CD4-positive, alpha-beta T cell treated with Interleukin-6 for 4 hours (primary cell): ENCODE measurements at regions not wholly inside any gene's neighbourhood (a gene's known extent, or its start where the extent isn't known, plus 50 kb on each side); places are given as distances from the start of the nearest gene placed in this dataset.
"Not testable (repeated sequence)": the region's sequence is repeated elsewhere in the genome, so short reads cannot be mapped to it uniquely, and the experiment has no call there.

ENCODE experiments used
- DNase-seq: peaks from one replicate; pipeline ENCODE4 v3.0.0-alpha.2; 2020; ENCODE audit warnings: mixed read lengths

GRCh38 chr1:234809854-234810245, 199.9 kb upstream of the IRF2BP2 start:
- not testable (repeated sequence) for DNase-seq

DNA sequence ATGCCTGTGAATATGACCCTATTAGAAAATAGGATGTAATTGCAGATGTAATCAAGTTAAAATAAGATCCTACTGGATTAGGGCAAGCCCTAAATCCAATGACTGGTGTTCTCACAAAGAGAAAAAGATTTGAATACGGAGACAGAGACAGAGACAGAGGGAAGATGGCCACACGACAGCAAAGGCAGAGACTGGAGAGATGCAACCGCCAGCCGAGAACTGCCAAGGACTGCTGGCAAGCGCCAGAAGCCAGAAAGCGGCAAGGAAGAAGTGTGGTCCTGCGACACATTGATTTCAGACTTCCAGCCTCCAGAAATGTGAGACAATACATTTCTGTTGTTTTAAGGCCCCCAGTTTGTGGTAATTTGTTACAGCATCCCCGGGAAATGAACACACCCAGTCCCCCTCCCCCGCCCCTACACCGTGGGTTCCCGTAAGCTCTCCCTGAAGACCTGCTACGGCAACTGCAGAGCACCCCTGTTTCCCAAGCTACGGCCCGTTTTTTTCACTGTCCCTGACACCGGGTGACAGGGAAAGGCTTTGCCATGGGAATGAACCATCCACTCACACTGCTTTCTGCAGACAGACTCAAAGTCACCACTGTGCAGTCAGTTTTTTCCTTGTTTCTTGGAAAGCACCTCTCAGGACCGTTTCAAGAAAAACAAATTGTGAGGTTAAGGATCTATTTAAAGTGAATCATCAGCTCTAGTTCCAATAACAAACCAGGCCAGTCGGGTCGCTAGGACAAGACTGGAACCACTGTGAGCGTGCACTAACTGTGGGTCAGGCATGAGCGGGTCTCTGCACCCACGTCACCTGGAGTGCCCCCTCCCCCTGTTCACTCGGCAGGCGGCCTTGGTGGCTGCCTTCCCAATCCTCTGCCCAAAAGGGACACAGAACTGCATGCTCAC, 199.2 kb upstream of the IRF2BP2 start:
- DNase-seq = not testable (repeated sequence)

DNA sequence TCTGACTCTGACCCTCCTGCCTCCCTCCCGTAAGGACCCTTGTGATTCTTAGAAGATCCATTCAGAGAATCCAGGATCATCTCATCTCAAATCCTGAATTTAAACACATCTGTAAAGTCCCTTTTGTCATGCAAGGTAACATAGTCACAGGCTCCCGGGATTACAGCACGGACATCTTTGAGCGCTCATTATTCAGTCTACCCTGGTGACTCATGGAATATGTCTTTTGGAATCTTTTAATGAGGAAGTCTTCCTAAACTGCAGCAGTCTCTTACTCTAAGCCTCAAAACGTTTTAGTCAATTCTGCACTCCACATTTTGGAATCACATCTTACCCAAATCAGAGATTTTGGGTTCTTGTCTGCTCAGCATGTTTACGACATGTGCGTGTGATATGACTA, 198.5 kb upstream of the IRF2BP2 start:
- DNase-seq = not testable (repeated sequence)

DNA sequence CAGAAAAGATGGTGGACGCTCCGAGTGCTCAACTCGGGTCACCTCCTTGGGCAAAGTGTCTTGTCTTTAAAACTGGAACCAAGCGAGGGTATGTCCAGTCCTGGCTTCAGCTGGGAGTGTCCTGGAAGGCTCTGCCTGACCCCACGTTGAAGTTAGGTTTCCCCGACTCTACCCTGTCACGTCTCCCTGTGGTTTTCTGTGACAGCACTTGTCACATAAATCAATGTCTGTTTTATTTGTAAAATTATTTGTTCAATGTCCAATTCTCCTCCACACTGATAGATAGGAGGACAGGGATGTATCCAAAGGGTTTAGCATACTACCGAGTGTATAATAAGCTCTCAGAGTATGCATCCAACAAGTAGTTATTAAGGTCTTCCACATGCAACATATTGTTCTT, 197.7 kb upstream of the IRF2BP2 start:
- not testable (repeated sequence) for DNase-seq

GRCh38 chr1:234802586-234802985, 192.6 kb upstream of the IRF2BP2 start:
- DNase-seq = not testable (repeated sequence)

GRCh38 chr1:234801636-234802035, 191.7 kb upstream of the IRF2BP2 start:
- not testable (repeated sequence) for DNase-seq

GRCh38 chr1:234801147-234801546, 191.2 kb upstream of the IRF2BP2 start:
- not testable (repeated sequence) for DNase-seq

DNA sequence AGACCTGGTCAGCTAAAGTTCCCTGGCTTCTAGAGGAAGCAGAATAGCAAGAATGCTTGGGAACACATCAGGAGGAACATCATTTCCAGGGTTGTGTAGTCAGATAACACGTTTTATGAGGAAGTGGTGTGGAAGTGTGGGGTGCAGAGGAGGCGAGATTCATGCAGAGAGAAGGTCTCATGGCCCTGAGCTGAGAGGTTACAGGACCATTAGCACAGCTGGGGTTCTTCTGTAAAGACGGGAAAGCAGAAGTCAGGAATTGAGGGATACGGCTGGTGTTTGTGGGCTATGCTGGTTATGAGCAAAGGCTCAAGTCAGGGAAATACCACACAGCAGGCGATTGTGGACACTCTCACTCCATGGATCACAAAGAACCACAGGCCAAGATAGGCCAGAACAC, 190.6 kb upstream of the IRF2BP2 start:
- DNase-seq = not testable (repeated sequence)

GRCh38 chr1:234799021-234799689, 189.2 kb upstream of the IRF2BP2 start:
- not testable (repeated sequence) for DNase-seq

GRCh38 chr1:234797216-234797615, 187.2 kb upstream of the IRF2BP2 start:
- not testable (repeated sequence) for DNase-seq

GRCh38 chr1:234796438-234796792, 186.4 kb upstream of the IRF2BP2 start:
- not testable (repeated sequence) for DNase-seq

GRCh38 chr1:234795711-234796437, 185.9 kb upstream of the IRF2BP2 start:
- not testable (repeated sequence) for DNase-seq

DNA sequence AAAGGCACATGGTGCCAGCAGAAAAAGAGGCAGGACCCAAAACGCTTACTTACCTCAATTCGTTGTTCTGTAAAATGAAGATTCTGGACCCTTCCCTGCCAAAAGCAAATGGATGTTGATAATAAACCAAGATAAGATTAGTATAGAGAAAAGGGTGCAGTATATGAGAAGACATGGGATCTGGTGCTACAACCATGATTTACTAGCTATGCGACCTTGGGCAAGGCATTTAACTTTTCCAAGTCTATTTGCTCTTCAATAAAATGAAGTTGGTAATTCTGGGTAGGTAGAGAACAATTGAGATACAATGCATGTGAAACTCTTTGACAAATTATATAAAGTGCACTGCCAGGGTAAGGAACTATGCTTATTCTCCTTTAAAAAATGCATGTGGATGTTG, 185.0 kb upstream of the IRF2BP2 start:
- DNase-seq = not testable (repeated sequence)

GRCh38 chr1:234794452-234794851, 184.5 kb upstream of the IRF2BP2 start:
- not testable (repeated sequence) for DNase-seq

DNA sequence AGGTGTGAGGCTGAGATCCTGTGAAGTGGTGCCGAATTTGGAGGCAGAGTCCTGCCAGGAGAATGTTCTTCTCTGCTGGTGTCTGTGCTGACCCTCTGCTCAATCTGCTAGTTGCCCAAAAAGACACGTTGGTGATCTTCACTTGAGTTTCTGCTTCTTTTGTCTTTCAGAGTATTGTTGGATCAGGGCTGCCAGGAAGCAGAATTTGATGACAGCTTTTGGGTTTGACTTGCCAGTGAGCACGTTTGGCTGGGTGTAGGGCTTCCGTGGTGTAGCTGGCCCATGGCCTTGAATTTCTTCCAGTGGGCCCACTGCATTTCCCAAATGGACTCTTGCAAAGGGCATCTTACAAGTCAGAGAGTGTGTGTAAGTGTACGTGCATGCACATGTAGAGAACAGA, 183.9 kb upstream of the IRF2BP2 start:
- not testable (repeated sequence) for DNase-seq

GRCh38 chr1:234792221-234792864, 182.4 kb upstream of the IRF2BP2 start:
- not testable (repeated sequence) for DNase-seq

DNA sequence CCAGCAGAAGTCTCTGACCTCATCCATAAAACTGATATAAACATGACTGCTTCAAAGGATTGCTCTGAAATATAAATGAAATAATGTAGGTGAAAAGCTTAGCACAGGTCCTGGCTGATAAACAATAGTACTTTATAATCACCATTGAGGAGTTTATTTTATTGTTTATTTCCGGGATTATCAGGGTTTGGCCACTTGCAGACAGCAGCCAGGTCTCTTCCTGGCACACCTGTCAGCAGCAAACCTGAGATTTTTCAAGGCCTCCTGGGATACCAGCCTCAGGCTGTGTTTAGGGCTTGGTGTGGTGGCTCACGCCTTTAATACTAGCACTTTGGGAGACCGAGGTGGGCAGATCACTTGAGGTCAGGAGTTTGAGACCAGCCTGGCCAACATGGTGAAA, 181.6 kb upstream of the IRF2BP2 start:
- DNase-seq = not testable (repeated sequence)

DNA sequence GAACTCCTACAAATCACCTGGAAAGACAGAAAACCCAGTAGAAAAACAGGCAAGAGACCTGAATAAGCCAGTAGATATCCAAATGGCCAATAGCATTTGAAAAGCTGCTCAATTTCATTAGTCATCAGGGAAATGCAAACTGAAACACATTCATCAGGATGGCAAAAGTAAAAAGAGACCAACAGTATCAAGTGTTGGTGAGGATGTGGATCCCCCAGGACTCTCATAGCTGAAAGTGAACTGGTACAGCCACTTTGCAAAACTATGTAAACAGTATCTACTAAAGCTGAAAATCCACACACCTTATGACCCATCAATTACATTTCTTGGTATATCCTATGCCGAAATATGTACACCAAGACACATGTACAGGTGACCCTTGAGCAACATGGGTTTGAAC, 180.4 kb upstream of the IRF2BP2 start:
- not testable (repeated sequence) for DNase-seq

DNA sequence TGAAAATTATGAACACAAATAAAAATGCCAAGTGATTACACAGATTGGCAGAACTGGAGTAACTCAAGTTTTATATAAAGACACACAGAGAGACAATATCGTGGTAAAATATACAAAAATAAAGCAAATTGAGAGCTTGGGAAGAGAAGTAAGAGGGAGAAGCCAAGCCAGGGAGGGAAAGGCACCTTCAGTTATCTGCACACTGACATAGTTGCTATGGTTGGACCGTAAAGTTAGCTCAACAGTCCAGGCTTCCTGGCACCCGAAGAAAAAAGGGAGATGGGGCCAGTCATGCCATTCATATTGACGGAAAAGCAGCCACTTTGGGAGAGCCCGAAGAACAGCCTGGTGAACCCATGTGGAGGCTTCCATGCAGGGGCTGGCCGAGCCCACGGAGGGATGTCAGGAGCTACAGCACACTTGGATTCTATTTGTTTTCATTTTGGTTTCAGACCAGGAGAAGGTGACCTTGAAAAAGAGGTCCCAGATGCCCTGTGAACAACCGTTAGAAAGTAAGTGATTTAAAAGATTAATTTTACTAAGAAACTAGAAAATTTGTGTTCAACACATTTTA, 177.1 kb upstream of the IRF2BP2 start:
- not testable (repeated sequence) for DNase-seq

GRCh38 chr1:234785922-234786321, 175.9 kb upstream of the IRF2BP2 start:
- DNase-seq = not testable (repeated sequence)

DNA sequence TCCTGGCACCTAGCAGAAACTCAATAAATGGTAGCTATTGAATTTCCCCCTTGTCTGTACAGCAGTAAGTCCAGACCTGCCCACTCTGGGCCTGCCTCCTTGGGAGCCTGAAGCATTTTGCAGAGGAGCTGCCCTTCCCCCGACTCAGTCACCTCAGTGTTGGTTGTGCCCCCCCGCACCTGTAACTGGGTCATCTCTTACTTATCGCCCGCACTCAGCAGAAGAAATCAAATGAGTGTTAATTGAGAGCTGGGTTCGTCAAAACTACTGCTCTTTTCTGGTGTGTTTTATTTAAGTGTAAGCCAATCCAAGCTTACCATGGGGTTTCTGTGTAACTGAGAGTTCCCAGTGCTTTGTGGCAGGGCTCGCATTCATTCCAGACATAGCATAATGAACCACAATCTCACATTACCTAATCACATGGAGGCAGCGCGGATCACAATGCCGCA, 175.5 kb upstream of the IRF2BP2 start:
- DNase-seq = not testable (repeated sequence)

GRCh38 chr1:234784108-234784507, 174.1 kb upstream of the IRF2BP2 start:
- not testable (repeated sequence) for DNase-seq
